Body of pancreas (tissue), 4 donors: ENCODE measurements at regions not wholly inside any gene's neighbourhood (a gene's known extent, or its start where the extent isn't known, plus 50 kb on each side); places are given as distances from the start of the nearest gene placed in this dataset.

Experiments used
- ATAC-seq: fragments of 150-250 bp; one replicate; pipeline ENCODE4 v1.9.1; 2016
- DNase-seq, 4 donors: peaks; one replicate each; pipeline ENCODE4 v3.0.0-alpha.2; 2019
- H3K27ac ChIP-seq, 4 donors: fragments of 200-600 bp; sonication (generic); 1 replicate in 3 of 4; 2 replicates in 1 of 4; pipeline versions ENCODE4 v1.5.1 to v1.6.1; 2016 to 2019; ENCODE audit warnings: mild to moderate bottlenecking in 1 of 4, mixed read lengths in 1 of 4, moderate library complexity in 1 of 4
- H3K27me3 ChIP-seq, 2 donors: fragments of 200-600 bp; sonication (generic); one replicate each; pipeline ENCODE4 v1.6.0; 2016; ENCODE audit warnings: mild to moderate bottlenecking in 1 of 2
- H3K36me3 ChIP-seq, 2 donors: fragments of 200-600 bp; sonication (generic); replicated peaks in 1 of 2; 2 replicates each; pipeline ENCODE4 v1.5.1; 2016; ENCODE audit warnings: low read depth in 2 of 2; ENCODE audit not compliant: insufficient read depth in 1 of 2
- H3K4me1 ChIP-seq: fragments of 200-600 bp; sonication (generic); one replicate; pipeline ENCODE4 v1.6.0; 2016
- H3K4me3 ChIP-seq, 2 donors: fragments of 200-600 bp; sonication (generic); 1 replicate in 1 of 2; 2 replicates in 1 of 2; pipeline ENCODE4 v1.5.1; 2016 to 2019
- H3K9me3 ChIP-seq, 3 donors: fragments of 200-600 bp; sonication (generic); 1 replicate in 2 of 3; 2 replicates in 1 of 3; pipeline ENCODE4 v1.5.1; 2016
- CTCF ChIP-seq, 7 experiments: fragments of 450-650 bp in 4 of 7; fragments of 200-600 bp in 3 of 7; sonication (generic) in 3 of 7; IDR thresholded peaks; one replicate each; pipeline ENCODE4 v1.5.1; 2016 to 2019; ENCODE audit warnings: antibody characterized with exemption in 7 of 7
- POLR2A ChIP-seq, 3 donors: fragments of 450-650 bp; IDR thresholded peaks; one replicate each; pipeline ENCODE4 v1.6.1; 2016; ENCODE audit warnings: antibody characterized with exemption in 3 of 3, mild to moderate bottlenecking in 2 of 3
- WGBS, 2 donors: methylation state at CpG; one replicate each; pipeline ENCODE4 v1.1.5; 2017; 5-methylcytosine and 5-hydroxymethylcytosine counted together
- intact Hi-C: fragments of 100-400 bp; cut with DNase I; formaldehyde crosslinking; loops from one replicate; pipeline ENCODE4 v1.15.1; 2023

DNA sequence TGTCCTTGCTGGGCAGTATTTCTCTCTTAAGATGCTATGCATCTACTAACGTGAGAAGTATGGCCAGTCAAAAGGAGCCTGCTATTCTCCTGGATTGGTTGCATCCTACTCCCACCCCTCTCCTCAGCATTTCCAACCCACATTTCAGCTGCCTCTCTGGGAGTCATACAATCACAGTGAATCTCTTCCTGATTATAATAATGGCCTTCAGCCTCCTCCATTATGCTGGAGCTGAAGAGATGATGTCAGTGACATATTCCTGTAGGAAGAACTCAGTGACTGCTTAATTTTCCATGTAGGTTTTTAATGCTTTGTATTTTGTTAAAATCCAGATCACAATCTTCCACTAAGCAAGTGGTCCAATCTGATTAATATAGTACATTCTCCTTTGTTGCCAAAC, 82.7 kb upstream of the SUCLG2 start:
- DNase-seq = no peak
- Histone ChIP-seq H3K4me1 (no peaks in the 10 kb centered on the region), H3K27ac (no peak overlapping the region), H3K9me3 (no peaks in the 10 kb centered on the region), H3K36me3 (no peaks in the 10 kb centered on the region), H3K27me3 (no peaks in the 10 kb centered on the region), H3K4me3 (no peak overlapping the region)
- WGBS, 2 donors = 67 to 85% methylated on average over 1 of the region's 1 CpG
- intact Hi-C loops = no loop called here
- no peak for ATAC-seq
- TF ChIP-seq CTCF (IDR thresholded peaks at IDR 0.05) = no peak
- TF ChIP-seq POLR2A (IDR thresholded peaks at IDR 0.05) = no peak

DNA sequence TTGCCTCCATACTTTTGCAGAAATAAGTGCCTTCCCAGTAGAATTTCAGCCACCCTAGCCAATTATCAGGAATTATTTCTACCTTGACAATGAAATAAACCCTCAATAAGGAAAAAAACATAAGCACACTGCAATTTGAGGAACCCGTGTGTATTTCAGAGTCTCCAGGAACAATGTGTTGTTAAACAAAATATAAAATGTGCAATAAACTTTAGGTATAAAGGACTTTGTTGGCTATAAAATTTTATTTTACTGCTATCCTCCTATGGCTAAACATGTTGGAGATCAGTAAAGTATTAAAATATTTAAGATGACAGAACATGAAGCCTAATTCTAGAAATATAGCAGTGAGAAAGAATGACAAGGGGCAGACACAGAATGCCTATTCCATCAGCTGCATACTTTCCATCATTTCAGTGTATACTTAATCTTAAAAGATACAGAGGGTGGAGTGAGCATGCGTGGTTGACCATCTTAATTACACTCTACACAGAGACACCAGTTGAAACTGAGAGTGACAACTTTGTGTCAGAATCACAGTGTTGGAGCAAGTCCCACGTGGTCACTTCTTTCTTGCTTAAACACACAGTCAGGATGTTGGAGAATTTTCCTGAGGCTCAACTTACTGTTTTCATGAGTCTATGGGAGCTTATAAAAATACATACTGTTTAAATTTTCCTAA, 79.0 kb upstream of the SUCLG2 start:
- intact Hi-C loops = no loop called here
- DNase-seq (no peak), ATAC-seq (no peak)
- Histone ChIP-seq H3K27me3 (no peaks in the 10 kb centered on the region), H3K9me3 (no peaks in the 10 kb centered on the region), H3K4me3 (no peak overlapping the region), H3K36me3 (no peaks in the 10 kb centered on the region), H3K4me1 (no peaks in the 10 kb centered on the region), H3K27ac (no peak overlapping the region)
- 85% methylated on average over 3 of the region's 3 CpGs for WGBS, 2 donors
- no peak for TF ChIP-seq POLR2A (IDR thresholded peaks at IDR 0.05)
- no peak for TF ChIP-seq CTCF (IDR thresholded peaks at IDR 0.05)

- no peak overlapping the region for H3K4me3 ChIP-seq
- no peaks in the 10 kb centered on the region for H3K4me1 ChIP-seq
- H3K36me3 ChIP-seq = no peaks in the 10 kb centered on the region
- intact Hi-C loops = no loop called here
- H3K27ac ChIP-seq = no peak overlapping the region
- H3K27me3 ChIP-seq = no peaks in the 10 kb centered on the region
- no peaks in the 10 kb centered on the region for H3K9me3 ChIP-seq
- no peak for ATAC-seq
- 66 to 85% methylated on average over 2 of the region's 2 CpGs for WGBS, 2 donors
- TF ChIP-seq POLR2A (IDR thresholded peaks at IDR 0.05) (no peak), CTCF (IDR thresholded peaks at IDR 0.05) (no peak)
- DNase-seq = no peak
These were observed 70.0 kb upstream of the SUCLG2 start for GRCh38 chr3:67724434-67724833.

DNA sequence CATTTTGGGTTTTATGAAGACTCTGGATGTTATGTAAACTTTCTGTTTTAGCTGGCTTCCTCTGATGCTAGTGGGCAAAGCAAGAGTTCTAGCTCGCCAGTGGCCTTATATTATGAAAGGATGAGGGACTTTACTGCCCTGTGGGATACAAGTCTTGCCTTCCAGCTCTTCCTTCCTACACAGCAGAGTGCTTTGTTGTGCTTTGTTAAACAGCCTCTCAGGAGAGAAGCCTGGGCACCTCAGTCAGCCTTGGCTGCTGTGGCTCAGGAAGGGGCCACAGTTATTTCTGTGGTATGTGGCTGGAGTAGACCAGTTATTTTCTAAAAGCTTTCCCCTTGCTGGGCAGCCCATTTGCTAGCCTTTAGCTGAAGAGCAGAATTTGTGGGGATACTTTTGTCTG, 69.5 kb upstream of the SUCLG2 start:
- intact Hi-C loops = no loop called here
- WGBS, 2 donors = 96 to 100% methylated on average over 1 of the region's 1 CpG
- Histone ChIP-seq H3K36me3 (no peaks in the 10 kb centered on the region), H3K27ac (no peak overlapping the region), H3K4me1 (no peaks in the 10 kb centered on the region), H3K27me3 (no peaks in the 10 kb centered on the region), H3K9me3 (no peaks in the 10 kb centered on the region), H3K4me3 (no peak overlapping the region)
- TF ChIP-seq CTCF (IDR thresholded peaks at IDR 0.05) (no peak), POLR2A (IDR thresholded peaks at IDR 0.05) (no peak)
- no peak for DNase-seq
- no peak for ATAC-seq

DNA sequence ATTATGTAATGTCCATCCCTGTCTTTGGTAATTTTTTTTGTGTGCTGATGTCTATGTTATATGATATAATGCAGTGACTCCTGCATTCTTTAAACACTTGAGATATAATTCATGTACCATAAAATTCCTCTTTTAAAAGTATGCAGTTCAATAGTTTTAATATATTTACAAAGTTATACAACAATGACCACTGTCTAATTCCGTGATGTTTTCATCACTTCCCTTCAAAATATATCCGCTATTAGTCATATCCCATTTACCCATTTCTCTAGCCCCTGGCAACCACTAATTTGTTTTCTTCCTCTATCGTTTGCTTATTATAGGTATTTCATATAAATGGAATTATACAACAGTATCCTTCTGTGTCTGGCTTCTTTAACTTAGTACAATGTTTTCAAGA, 64.9 kb upstream of the SUCLG2 start:
- no peak for DNase-seq
- Histone ChIP-seq H3K4me3 (no peak overlapping the region), H3K4me1 (no peaks in the 10 kb centered on the region), H3K27ac (no peak overlapping the region), H3K36me3 (no peaks in the 10 kb centered on the region), H3K27me3 (no peaks in the 10 kb centered on the region), H3K9me3 (no peaks in the 10 kb centered on the region)
- intact Hi-C loops = no loop called here
- TF ChIP-seq CTCF (IDR thresholded peaks at IDR 0.05) = no peak
- TF ChIP-seq POLR2A (IDR thresholded peaks at IDR 0.05) = no peak
- ATAC-seq = no peak
- 90 to 91% methylated on average over 3 of the region's 3 CpGs for WGBS, 2 donors
